Astrocyte of the cerebellum (primary cell): ENCODE measurements at regions not wholly inside any gene's neighbourhood (a gene's known extent, or its start where the extent isn't known, plus 50 kb on each side); places are given as distances from the start of the nearest gene placed in this dataset.

Experiments used
- DNase-seq: peaks from one replicate; pipeline ENCODE4 v3.0.0-alpha.2; 2011; ENCODE audit warnings: low read depth
- H3K4me3 ChIP-seq: 2 replicates; pipeline ENCODE4 v1.5.1; 2011; ENCODE audit warnings: mild to moderate bottlenecking, low read depth, low read length, moderate library complexity
- in situ Hi-C: cut with HindIII; loops from 2 replicates; pipeline ENCODE4 v1.10.0; 2017; ENCODE audit warnings: low sequenced_read_pairs
- TF ChIP-seq, protein P1 (sequence below): IDR thresholded peaks from 2 replicates; pipeline ENCODE4 v1.5.1; 2012; ENCODE audit warnings: low read length, low read depth, moderate library complexity, mild to moderate bottlenecking; ENCODE audit errors: missing control alignments

DNA sequence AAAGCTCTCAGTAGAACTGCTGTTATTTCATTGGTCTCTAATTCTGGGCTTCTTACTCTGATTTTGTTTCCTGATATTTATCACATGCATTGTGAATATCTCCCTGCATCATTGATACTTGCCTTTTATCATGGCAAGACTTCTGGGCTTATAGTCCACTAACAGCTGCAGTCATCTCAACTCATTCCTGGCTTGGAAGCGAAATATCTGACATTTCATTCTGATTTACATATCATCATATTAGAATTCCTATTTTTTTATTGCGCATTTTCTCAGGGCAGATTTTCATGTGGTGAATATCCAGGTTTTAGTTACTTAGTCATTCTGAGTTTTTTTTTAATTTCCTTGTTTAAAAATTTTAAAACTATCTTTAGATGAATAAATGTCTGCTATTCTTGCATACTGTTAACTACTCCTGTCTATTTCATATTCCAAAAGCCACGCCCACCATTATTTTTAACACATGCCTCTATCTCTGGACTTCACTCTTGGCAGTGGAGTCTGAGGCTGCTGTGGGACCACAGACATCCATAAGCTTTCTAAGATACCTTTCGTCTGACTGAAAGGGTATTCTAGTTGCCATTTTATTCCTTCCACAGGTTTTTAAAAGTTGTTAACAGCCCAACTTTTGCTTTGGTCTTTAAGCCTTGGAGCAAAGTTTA, 164.5 kb downstream of the IRS1 start:
- no peak overlapping the region for H3K4me3 ChIP-seq
- DNase-seq, result no peak
- TF ChIP-seq, protein P1, sequence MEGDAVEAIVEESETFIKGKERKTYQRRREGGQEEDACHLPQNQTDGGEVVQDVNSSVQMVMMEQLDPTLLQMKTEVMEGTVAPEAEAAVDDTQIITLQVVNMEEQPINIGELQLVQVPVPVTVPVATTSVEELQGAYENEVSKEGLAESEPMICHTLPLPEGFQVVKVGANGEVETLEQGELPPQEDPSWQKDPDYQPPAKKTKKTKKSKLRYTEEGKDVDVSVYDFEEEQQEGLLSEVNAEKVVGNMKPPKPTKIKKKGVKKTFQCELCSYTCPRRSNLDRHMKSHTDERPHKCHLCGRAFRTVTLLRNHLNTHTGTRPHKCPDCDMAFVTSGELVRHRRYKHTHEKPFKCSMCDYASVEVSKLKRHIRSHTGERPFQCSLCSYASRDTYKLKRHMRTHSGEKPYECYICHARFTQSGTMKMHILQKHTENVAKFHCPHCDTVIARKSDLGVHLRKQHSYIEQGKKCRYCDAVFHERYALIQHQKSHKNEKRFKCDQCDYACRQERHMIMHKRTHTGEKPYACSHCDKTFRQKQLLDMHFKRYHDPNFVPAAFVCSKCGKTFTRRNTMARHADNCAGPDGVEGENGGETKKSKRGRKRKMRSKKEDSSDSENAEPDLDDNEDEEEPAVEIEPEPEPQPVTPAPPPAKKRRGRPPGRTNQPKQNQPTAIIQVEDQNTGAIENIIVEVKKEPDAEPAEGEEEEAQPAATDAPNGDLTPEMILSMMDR, result no peak
- in situ Hi-C loops, result no loop called here

DNA sequence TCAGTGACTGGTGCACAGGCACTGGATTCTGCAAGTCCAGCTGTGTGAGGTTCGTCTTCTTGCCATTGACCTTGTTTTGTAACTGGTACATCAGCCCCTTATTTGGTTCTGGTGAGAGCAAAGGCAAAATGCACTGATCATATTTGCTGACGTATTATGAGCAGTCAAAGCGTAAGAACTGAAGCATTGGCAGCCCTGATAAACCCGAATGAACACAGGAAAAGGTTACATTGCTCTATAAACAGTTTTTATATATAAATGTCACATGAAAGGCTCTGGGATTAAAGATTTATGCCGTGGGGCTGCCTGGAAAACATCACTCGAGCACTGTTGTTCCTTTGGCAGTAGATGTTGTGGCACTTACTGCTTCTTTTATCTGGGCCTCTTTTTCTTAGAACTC, 167.9 kb downstream of the IRS1 start:
- TF ChIP-seq, protein P1, result no peak
- H3K4me3 ChIP-seq, result no peak overlapping the region
- in situ Hi-C loops, result no loop called here
- DNase-seq, result no peak

DNA sequence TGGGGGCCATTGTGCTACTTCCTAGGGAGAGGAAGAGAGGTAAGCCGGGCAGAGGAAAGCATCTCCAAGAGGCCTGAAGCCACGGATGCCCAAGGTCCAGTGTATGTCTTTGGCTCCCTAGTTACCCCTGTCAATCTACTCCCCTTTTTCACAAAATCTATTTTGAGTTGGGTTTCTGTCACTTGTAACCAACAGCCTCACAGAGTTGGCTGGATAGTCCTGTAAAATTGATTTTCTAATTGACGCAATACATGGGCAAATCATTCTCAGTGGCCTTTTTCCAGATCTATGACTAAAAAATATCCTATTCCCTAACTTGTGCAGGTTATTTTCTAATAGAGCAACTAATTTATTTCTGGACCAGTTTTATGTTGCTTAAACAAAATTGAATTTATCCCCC, 168.4 kb downstream of the IRS1 start:
- in situ Hi-C loops, result no loop called here

DNA sequence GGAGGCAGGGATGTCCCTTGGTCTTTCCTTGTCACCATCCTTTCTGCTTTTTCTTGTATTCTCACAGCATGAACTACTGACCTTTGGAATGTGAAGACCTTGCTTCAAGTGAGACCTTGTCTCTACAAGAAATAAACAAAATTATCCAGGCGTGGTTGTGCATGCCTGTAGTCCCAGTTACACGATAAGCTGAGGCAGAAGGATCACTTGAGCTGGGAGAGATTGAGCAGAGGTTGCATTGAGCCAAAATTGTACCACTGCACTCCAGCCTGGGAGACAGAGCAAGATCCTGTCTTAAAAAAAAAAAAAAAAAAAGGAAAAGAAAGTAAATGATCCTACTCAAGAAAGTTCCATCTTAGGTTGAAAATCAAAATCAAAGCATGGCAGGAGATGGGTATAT, 173.7 kb downstream of the IRS1 start:
- no peak for DNase-seq
- in situ Hi-C loops, result no loop called here
- H3K4me3 ChIP-seq, result no peak overlapping the region
- TF ChIP-seq, protein P1, result no peak

More for the DNA sequence above, 168.4 kb downstream of the IRS1 start:
- TF ChIP-seq, protein P1, result no peak
- DNase-seq, result no peak
- no peak overlapping the region for H3K4me3 ChIP-seq

DNA sequence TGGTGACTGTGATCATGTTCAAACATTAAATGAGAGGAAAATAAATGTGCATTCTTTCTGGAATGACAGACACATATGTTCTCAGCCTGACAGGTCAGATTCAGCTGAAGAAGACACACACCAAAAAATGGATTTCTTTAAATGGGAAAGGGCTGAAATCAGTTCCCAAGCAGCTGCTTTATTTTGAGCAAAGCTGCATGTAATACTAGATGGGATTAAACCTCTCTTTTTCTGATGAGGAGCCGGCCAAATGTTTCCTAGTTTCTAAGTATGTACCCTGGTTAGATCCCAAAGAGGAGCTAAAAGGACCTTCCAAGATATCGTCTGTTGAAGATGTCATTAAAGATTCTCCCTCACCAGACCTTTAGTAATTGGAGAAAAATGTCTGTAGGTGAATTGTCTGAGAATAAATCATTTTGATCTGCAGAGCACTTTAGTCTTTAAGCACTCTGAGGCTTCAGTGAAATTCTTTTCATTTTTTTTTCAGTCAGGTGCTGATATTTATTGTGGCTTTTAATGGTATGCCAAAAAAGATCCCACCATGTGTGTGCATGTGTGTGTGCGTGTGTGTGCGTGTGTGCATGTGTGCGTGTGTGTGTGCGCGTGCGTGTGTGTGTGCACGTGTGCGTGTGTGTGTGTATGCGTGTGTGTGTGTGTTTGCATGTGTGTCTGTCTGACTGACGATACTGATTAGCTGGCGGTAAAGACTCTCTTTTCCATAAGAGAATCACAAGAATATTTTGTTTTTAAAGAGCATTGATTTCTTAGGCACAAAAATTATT, 175.8 kb downstream of the IRS1 start:
- in situ Hi-C loops, result no loop called here
- TF ChIP-seq, protein P1, result no peak
- H3K4me3 ChIP-seq, result no peak overlapping the region
- DNase-seq, result no peak

DNA sequence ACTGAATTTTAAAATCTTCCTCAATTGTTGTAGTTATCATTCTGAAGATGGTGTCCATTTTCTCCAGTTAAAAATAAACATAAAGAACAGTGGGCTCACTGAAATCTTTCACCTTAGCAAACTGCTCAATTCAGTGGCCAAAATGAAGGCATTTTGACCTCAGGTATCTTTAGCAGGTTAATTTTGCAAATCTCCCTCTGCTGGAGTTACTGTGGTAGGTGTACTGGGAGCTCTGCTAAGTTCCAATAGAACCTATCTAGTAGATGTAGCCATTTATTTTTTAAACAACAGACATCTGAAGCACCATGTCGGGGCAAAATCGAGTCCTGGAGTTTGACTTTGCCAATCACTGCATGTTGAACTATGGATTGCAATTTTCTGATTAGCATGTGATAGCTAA, 177.1 kb downstream of the IRS1 start:
- DNase-seq, result no peak
- H3K4me3 ChIP-seq, result no peak overlapping the region
- TF ChIP-seq, protein P1, result peak; percentile 30
- in situ Hi-C loops, result no loop called here
